GM18867 (cell line): ENCODE measurements at regions not wholly inside any gene's neighbourhood (a gene's known extent, or its start where the extent isn't known, plus 50 kb on each side); places are given as distances from the start of the nearest gene placed in this dataset.

Source experiments
- ATAC-seq: cut with Tn5 transposase; IDR thresholded peaks from one replicate; pipeline ENCODE4 v1.9.1; 2021; ENCODE audit warnings: mild to moderate bottlenecking, moderate library complexity; ENCODE audit not compliant: unreplicated experiment

GRCh38 chr2:221708902-221709301 is 136.8 kb upstream of the EPHA4 start:
- no peak for ATAC-seq

DNA sequence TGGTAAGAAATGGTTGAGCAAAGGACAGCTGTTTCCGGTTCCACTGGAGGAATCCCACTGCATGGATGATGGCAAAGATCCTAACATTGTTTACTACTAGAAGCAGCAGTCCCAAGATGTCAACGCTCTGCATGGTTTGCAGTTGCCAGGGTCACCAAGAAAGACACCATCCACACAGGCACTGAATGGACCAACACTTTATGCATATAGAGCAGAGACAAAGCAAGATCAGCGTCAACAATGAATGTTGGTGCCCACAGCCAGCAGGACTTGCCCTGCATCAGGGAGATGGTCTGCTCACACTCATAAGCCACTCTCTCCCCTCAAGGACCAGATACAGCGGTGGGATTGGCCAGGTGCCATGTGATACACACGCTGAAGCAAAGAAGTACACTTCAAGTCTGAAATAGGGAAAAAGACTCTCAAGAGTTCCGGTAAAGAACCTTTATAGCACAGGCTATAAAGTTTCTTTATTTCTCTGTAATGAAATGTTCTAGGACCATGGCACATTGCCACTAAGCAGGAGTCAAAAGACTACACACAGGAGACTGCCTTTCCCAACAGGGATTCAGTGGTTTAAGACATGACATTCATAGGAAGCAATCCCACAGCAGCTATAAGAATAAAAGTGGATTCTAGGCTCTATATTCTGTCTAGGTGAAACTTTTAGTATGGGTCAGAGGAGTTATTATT is 133.2 kb upstream of the EPHA4 start:
- no peak for ATAC-seq

DNA sequence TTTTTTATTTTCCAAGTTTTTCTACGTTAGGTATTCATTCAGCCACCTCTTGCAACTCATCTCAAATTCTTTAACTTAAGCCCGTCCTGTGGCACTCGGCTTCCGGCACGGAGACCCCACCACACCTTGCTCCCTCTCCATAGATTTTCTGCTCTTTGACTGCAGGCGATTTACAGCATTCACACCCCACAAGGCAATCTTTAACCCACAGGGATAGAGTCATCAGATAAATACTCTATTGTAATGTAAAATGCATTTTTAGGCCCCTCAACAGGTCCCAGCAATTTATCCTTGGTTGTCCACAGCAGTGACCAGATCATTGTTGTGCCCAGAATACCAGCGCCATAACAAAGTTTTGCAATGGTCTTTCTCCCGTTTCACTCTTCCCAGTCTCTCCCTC is 132.3 kb upstream of the EPHA4 start:
- no peak for ATAC-seq

DNA sequence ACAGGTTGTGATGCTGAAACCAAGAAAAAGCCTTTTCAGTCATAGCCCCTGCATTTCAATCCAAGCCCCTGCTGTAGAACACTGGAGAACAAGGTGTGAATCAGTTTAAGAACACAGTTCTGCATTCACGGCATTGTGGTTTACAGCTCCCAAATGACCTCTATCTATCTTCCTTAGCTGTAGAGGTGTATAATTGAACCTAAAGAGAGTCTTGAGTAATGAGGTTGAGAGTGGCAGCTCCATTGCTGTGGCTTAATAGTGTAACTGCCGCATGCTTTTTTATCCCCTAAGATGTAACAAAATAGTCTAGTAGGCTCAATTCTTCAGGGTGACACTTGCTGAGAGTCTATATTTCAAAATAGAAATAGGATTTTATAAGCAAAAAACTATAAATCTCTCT is 121.3 kb upstream of the EPHA4 start:
- no peak for ATAC-seq

- no peak for ATAC-seq
These were observed 119.5 kb upstream of the EPHA4 start for GRCh38 chr2:221691571-221691970.

DNA sequence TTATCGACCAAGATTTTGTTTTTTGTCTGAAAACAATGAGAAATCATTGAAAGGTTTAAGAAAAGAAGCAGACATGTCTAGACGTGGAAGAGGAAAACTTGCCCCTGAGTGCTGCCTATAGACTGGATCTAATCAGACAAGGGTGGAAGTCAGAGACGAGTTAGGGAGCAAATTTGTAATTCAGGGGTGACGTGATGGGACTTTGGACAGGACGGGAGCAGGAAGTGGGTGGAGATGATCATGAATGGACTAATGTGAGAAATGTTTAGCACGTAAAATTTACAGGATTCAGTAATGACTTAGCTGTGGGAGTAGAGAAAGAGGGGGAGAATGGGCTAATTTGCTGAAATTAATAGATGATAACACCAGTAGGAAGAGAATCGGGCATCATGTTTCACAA is 117.0 kb upstream of the EPHA4 start:
- no peak for ATAC-seq

DNA sequence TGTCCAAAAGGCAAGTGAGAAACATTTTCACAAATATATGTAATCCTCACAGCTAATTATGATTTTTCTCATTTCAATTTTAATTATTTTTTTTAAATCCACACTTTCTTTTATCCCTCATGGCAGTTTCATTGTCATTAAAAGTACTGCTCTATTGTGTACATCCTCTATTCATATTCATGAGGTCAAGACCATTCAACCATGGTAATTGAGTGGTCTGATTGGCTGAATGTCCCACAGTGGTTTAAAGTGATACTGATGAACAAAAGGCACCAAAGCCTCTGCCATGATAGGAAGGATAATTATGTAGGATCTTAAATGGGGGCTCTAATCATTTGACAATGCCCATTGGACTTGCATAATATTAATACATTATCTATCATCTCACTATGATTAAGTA is 108.4 kb upstream of the EPHA4 start:
- ATAC-seq: no peak

- no peak for ATAC-seq
These were observed 105.6 kb upstream of the EPHA4 start for GRCh38 chr2:221677688-221678087.

DNA sequence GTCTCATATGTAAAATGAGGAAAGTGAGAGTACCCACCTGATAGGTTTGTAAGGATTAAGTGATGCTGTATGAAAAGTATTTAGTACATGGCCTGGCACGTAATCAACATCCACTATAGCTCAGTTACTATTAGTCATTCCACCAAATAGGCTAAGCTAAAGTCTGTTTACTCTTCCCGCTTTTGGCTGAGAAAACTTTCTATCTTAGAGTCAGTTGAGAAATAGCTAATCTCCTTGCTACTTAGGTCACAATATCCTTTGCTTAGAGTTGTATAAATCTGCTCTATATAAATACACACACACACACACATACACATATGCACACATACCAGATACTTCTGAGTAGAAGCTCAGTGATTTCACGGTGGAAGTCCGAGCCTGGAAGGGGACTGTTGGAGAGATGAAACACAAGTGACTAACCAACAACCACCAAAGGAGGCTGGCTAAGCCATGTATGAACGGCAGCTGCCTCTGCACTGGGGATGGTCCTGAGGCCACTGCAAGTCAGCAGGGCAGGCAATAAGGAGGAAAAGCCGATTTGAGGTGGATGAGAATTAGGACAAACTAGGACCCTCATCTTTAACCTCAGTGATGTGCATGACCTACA is 104.6 kb upstream of the EPHA4 start:
- no peak for ATAC-seq

DNA sequence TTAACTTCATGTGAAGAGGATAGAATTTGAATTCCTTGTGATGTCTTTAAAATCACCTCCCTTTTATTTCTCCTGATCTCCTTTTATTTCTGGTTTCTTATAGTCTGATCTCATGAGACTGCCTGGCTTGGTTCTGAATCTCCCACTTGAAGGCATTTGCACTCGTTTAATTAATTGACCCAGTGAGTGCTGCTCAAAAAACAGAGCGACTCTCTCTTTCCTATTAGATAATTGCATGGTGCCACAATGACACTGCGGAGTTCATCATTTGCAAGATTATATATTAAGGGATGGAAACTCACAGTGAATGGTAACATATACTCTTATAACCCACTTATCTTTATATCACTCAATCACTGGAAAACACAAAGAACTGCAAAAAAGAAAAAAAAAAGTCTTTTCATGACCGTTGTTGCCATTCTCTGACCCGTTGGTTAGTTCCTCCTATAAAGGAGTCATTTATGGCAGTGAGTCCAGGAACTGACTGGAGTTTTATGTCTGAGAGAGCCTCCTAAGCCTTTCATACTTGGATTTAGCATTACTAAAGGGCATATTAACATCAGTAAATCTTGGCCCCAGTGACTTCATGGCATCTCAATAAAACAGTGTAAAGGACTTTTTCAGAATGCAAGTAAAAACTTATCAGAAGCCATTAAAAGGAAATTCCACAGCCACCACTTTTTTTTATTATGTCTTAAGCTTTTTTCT is 103.3 kb upstream of the EPHA4 start:
- no peak for ATAC-seq

DNA sequence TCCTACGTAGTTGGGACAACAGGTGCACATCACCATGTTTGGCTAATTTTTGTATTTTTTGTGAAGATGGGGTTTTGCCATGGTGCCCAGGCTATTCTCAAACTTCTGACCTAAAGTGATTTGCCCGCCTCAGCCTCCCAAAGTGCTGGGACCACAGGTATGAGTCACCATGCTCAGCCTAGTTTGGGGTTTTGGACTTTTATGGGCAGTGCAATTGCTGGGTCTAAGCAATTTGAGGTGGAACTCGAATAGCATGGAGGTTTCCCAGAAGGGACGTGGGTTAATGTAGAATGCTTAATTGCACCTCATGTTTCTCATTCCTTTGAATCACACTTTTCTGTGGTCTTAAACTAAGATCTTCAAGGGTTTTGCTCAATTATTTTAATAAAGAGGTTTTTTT is 102.3 kb upstream of the EPHA4 start:
- no peak for ATAC-seq

- no peak for ATAC-seq
These were observed 101.1 kb upstream of the EPHA4 start for GRCh38 chr2:221673248-221673647.

DNA sequence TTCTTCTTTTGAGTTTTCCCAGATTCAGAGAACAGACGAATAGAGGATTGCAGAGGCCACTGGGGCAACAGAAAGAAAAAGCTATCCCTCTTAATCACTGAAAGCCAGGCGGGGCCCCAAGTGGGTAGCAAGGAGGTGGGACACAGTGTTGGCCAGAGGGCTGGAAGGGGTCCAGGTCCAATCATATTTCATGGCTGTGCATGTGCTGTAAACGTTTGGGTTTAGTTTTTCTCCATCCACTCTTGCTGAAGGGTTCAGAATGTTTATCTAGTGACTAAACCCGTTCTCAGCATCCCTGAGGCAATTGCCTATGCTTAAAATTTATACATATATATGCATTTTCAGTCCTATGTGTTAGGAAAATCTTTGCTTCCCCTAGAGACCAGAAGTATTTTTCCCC is 99.4 kb upstream of the EPHA4 start:
- ATAC-seq: no peak

DNA sequence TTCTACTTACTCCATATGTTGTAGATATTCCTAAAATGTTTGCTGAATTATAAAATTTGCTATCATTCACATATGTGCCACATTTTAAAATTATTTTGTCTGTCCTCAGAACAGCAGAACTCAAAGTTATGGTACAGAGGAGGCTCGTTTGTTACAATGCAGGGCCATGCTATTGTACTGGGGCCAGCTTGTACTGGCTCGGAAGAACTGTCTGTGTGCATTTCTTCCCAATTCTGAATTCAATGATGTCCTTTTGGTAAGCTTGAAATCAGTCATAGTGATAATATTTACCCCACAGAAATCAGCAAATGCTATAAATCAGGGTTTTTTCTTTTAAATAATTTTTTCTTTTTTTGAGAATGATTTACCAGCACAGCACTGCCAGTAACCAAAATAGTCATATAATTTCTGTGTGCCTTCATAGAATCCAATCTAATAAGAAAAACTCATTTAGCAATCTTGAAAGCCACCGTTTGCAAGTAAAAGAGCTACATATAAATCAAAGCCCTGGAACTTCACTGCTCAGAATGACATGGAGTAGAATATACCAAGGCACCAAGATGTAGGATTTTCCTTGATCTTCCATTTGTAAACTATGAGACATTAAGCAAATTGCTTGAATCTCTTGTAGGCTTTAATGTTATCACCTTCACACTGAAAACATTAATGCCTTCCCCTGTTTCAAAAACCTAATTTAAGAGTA is 90.7 kb upstream of the EPHA4 start:
- no peak for ATAC-seq

DNA sequence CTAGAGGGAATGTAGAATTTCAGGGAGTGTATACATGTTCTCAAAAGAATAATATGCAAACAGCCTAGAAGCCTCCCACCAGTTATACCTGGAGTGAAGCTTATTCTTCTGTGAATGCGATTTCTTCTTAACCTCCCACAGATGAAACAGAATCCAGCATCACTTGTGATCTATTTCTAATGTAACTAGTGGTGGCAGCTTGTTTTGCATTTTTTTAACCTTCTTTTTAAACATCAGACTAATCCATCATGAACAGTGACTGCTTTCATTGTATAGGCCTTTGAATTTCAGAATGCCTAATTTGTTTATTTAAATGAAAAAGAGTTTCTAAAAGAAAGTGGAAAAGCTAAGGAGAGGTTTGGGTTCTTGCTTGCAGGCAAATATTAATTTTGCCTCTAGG is 85.7 kb upstream of the EPHA4 start:
- ATAC-seq: no peak

DNA sequence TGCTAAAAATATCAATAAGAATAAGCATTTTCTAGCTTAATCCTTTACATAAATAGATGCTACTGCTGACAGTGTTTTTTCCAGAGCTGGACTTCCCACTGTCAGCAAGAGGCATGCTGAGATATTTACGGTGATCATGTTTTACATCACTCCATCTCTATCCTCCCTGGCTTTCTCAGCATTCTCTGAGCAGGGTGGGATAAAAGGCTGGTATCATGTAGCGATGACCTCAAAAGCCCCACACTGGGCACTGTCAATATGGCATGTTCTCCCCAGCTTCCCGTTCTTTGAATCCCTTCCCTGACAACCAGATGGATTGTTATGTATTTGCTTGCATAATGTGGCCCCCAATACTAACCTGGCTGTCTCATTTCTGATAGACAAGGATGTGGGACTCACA is 83.2 kb upstream of the EPHA4 start:
- ATAC-seq: no peak

- no peak for ATAC-seq
These were observed 81.1 kb upstream of the EPHA4 start for GRCh38 chr2:221653182-221653581.

GRCh38 chr2:221649051-221649775 is 77.1 kb upstream of the EPHA4 start:
- ATAC-seq: no peak

DNA sequence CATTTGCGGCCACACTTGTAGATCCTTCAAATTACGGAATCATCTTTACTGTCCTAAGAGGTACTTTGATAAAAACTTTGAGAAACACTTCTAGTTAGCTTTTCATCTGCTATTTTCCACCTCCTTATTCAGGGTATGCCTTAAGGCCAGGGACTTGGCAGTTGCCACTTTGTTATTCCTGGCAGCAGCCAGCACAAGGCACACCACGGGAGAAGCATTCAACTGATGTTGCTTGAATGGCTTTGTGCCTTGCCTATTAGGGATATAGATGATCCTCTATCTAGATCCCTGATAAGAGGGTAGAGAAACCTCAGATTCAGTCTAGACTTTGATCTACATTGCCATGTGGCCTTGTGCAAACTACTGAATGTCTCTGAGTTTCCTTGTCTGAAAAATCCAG is 70.3 kb upstream of the EPHA4 start:
- ATAC-seq: no peak

GRCh38 chr2:221641181-221641871 is 69.2 kb upstream of the EPHA4 start:
- no peak for ATAC-seq

DNA sequence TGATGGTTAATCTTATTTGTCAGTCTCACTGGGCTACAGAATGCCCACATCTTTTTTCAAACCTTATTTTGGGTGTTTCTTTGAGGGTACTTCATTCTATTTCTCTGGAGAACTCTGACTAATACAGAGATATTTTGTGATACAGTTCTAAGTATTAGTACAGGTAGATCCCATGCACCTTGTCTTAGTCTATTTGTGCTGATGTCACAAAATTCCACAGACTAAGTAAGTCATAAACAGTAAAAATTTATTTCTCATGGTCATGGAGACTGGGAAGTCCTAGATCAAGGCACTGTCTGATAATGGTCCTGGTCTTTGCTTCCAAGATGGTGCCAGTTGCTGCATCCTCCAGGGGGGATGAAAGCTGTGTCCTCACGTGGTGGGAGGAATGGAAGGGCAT is 68.6 kb upstream of the EPHA4 start:
- no peak for ATAC-seq
